HG02884 (cell line): ENCODE measurements at regions not wholly inside any gene's neighbourhood (a gene's known extent, or its start where the extent isn't known, plus 50 kb on each side); places are given as distances from the start of the nearest gene placed in this dataset.

Experiments used
- ATAC-seq: cut with Tn5 transposase; IDR thresholded peaks from one replicate; pipeline ENCODE4 v1.9.1; 2021; ENCODE audit warnings: mild to moderate bottlenecking, moderate library complexity; ENCODE audit not compliant: unreplicated experiment

- no peak for ATAC-seq
Measured at GRCh38 chr2:6236317-6236716, 544.1 kb downstream of the SOX11 start.

GRCh38 chr2:6237039-6237660 is 545.0 kb downstream of the SOX11 start:
- no peak for ATAC-seq

GRCh38 chr2:6249557-6249956 is 557.4 kb downstream of the SOX11 start:
- ATAC-seq = no peak

GRCh38 chr2:6254441-6254840 is 562.3 kb downstream of the SOX11 start:
- no peak for ATAC-seq

GRCh38 chr2:6264198-6264597 is 572.0 kb downstream of the SOX11 start:
- ATAC-seq = no peak

- ATAC-seq = no peak
Measured at GRCh38 chr2:6281524-6281923, 584.2 kb downstream of the CMPK2 start.

- no peak for ATAC-seq
Measured at GRCh38 chr2:6283259-6283658, 582.4 kb downstream of the CMPK2 start.

- ATAC-seq = no peak
Measured at GRCh38 chr2:6287406-6287805, 578.3 kb downstream of the CMPK2 start.

GRCh38 chr2:6288791-6289190 is 576.9 kb downstream of the CMPK2 start:
- ATAC-seq = no peak

GRCh38 chr2:6290217-6291015 is 575.3 kb downstream of the CMPK2 start:
- ATAC-seq = no peak

- no peak for ATAC-seq
Measured at GRCh38 chr2:6294791-6295190, 570.9 kb downstream of the CMPK2 start.

- no peak for ATAC-seq
Measured at GRCh38 chr2:6297238-6297637, 568.5 kb downstream of the CMPK2 start.

GRCh38 chr2:6301426-6301825 is 564.3 kb downstream of the CMPK2 start:
- ATAC-seq = no peak

- ATAC-seq = no peak
Measured at GRCh38 chr2:6308986-6309385, 556.7 kb downstream of the CMPK2 start.

- peak; percentile 76 for ATAC-seq
Measured at GRCh38 chr2:6309415-6310255, 556.1 kb downstream of the CMPK2 start.

- peak; percentile 23 for ATAC-seq
Measured at GRCh38 chr2:6310256-6311215, 555.2 kb downstream of the CMPK2 start.

GRCh38 chr2:6312367-6312766 is 553.3 kb downstream of the CMPK2 start:
- no peak for ATAC-seq

- ATAC-seq = no peak
Measured at GRCh38 chr2:6314218-6314960, 551.3 kb downstream of the CMPK2 start.

- no peak for ATAC-seq
Measured at GRCh38 chr2:6325616-6326015, 540.1 kb downstream of the CMPK2 start.

GRCh38 chr2:6326958-6327357 is 538.7 kb downstream of the CMPK2 start:
- no peak for ATAC-seq
